CD14-positive monocyte (primary cell): ENCODE measurements at regions not wholly inside any gene's neighbourhood (a gene's known extent, or its start where the extent isn't known, plus 50 kb on each side); places are given as distances from the start of the nearest gene placed in this dataset.

ENCODE experiments used
- DNase-seq, 3 donors: peaks; one replicate each; pipeline ENCODE4 v3.0.0-alpha.2; 2011 to 2022
- H2AFZ ChIP-seq: 2 replicates; pipeline ENCODE4 v1.6.0; 2012; ENCODE audit warnings: mild to moderate bottlenecking, low read depth, low read length, inconsistent platforms; ENCODE audit not compliant: insufficient read depth, poor library complexity, severe bottlenecking
- H3K27ac ChIP-seq, 2 donors: 1 replicate in 1 of 2; 2 replicates in 1 of 2; pipeline ENCODE4 v1.5.1; 2012 to 2013; ENCODE audit warnings: low read length in 2 of 2, control low read depth in 1 of 2, inconsistent platforms in 1 of 2, low read depth in 1 of 2, mild to moderate bottlenecking in 1 of 2
- H3K27me3 ChIP-seq, 2 donors: one replicate each; pipeline versions ENCODE4 v1.6.0 to v1.6.1; 2011 to 2013; ENCODE audit warnings: low read length in 2 of 2; ENCODE audit not compliant: control insufficient read depth in 2 of 2, insufficient read depth in 2 of 2
- H3K36me3 ChIP-seq, 2 donors: replicated peaks in 1 of 2; 1 replicate in 1 of 2; 2 replicates in 1 of 2; pipeline versions ENCODE4 v1.5.1 to v1.6.1; 2012 to 2013; ENCODE audit warnings: low read length in 2 of 2, control low read depth in 1 of 2, inconsistent platforms in 1 of 2, mild to moderate bottlenecking in 1 of 2; ENCODE audit not compliant: insufficient read depth in 2 of 2, control insufficient read depth in 1 of 2
- H3K4me1 ChIP-seq, 2 donors: 1 replicate in 1 of 2; 2 replicates in 1 of 2; pipeline versions ENCODE4 v1.5.1 to v1.6.1; 2012 to 2013; ENCODE audit warnings: low read length in 2 of 2, control low read depth in 1 of 2, inconsistent platforms in 1 of 2, mild to moderate bottlenecking in 1 of 2, moderate library complexity in 1 of 2; ENCODE audit not compliant: insufficient read depth in 2 of 2, control insufficient read depth in 1 of 2
- H3K4me2 ChIP-seq: replicated peaks from 2 replicates; pipeline ENCODE3; 2012; ENCODE audit warnings: low read length, moderate library complexity, mild to moderate bottlenecking; ENCODE audit not compliant: poor library complexity, severe bottlenecking; ENCODE audit errors: extremely low read depth
- H3K4me3 ChIP-seq, 3 experiments: fragments of 200-600 bp in 1 of 3; sonication (generic) in 1 of 3; replicated peaks in 1 of 3; 1 replicate in 2 of 3; 2 replicates in 1 of 3; pipeline ENCODE4 v1.5.1; 2011 to 2013; ENCODE audit warnings: low read length in 3 of 3, mild to moderate bottlenecking in 3 of 3, control low read depth in 2 of 3, low read depth in 2 of 3, inconsistent platforms in 1 of 3, moderate library complexity in 1 of 3
- H3K79me2 ChIP-seq: 2 replicates; pipeline ENCODE4 v1.6.0; 2012; ENCODE audit warnings: mild to moderate bottlenecking, control low read depth, inconsistent platforms, low read length, moderate library complexity; ENCODE audit not compliant: insufficient read depth
- H3K9ac ChIP-seq: 2 replicates; pipeline ENCODE4 v1.6.0; 2017; ENCODE audit warnings: low read length, mild to moderate bottlenecking; ENCODE audit not compliant: insufficient read depth, poor library complexity, severe bottlenecking
- H3K9me3 ChIP-seq, 2 donors: replicated peaks in 1 of 2; 1 replicate in 1 of 2; 2 replicates in 1 of 2; pipeline versions ENCODE4 v1.5.1 to v1.6.1; 2012 to 2013; ENCODE audit warnings: low read length in 2 of 2, control low read depth in 1 of 2; ENCODE audit not compliant: control insufficient read depth in 1 of 2, insufficient read depth in 1 of 2
- H4K20me1 ChIP-seq: 2 replicates; pipeline ENCODE4 v1.6.0; 2012; ENCODE audit warnings: mild to moderate bottlenecking, low read length, control low read depth, moderate library complexity; ENCODE audit not compliant: insufficient read depth
- H3K27ac Mint-ChIP-seq, 7 donors: one replicate each; pipeline ENCODE4 v1.8.0; 2020; ENCODE audit warnings: mild to moderate bottlenecking in 7 of 7, mixed read lengths in 7 of 7, moderate library complexity in 6 of 7, inconsistent platforms in 2 of 7
- H3K27me3 Mint-ChIP-seq, 3 donors: one replicate each; pipeline ENCODE4 v1.8.0; 2021 to 2022; ENCODE audit warnings: low read depth in 3 of 3, mild to moderate bottlenecking in 3 of 3, mixed read lengths in 3 of 3, moderate library complexity in 3 of 3, inconsistent platforms in 1 of 3
- H3K36me3 Mint-ChIP-seq, 2 donors: one replicate each; pipeline ENCODE4 v1.8.0; 2020; ENCODE audit warnings: mixed read lengths in 2 of 2, inconsistent platforms in 1 of 2, mild to moderate bottlenecking in 1 of 2
- H3K4me1 Mint-ChIP-seq: one replicate; pipeline ENCODE4 v1.8.0; 2020; ENCODE audit warnings: mild to moderate bottlenecking, mixed read lengths
- H3K4me3 Mint-ChIP-seq, 2 donors: one replicate each; pipeline ENCODE4 v1.8.0; 2020; ENCODE audit warnings: mild to moderate bottlenecking in 2 of 2, mixed read lengths in 2 of 2, moderate library complexity in 1 of 2
- H3K9me3 Mint-ChIP-seq, 7 donors: one replicate each; pipeline ENCODE4 v1.8.0; 2020 to 2022; ENCODE audit warnings: mixed read lengths in 7 of 7, mild to moderate bottlenecking in 6 of 7, moderate library complexity in 6 of 7, inconsistent platforms in 2 of 7
- CTCF ChIP-seq: fragments of 200-600 bp; IDR thresholded peaks from one replicate; pipeline ENCODE4 v1.8.0; 2022; ENCODE audit warnings: antibody characterized with exemption, mild to moderate bottlenecking
- WGBS: methylation state at CpG from one replicate; pipeline ENCODE4 v1.1.5; 2013; ENCODE audit warnings: missing lambda C conversion rate; ENCODE audit not compliant: insufficient coverage; 5-methylcytosine and 5-hydroxymethylcytosine counted together
- intact Hi-C, 2 donors: fragments of 100-400 bp; cut with micrococcal nuclease; formaldehyde crosslinking; loops; one replicate each; pipeline versions ENCODE4 v1.15.0 to v1.15.1; 2023

- TF ChIP-seq CTCF, result no peak
- intact Hi-C loops, result no loop called here
- no peaks in the 10 kb centered on the region for H3K4me1 Mint-ChIP-seq
- H3K27ac ChIP-seq, result no peak overlapping the region
- peaks cover 12 to 18% of the 10 kb centered on the region in 2 donors for H3K9me3 ChIP-seq
- no peaks in the 10 kb centered on the region for H3K79me2 ChIP-seq
- 100% methylated on average over 3 of the region's 5 CpGs for WGBS
- no peak overlapping the region for H3K9ac ChIP-seq
- DNase-seq, result no peak
- H3K4me3 Mint-ChIP-seq, result no peak overlapping the region
- peaks cover 2 to 10% (median 7%) of the 10 kb centered on the region in 3 donors for H3K27me3 Mint-ChIP-seq
- no peak overlapping the region for H3K4me2 ChIP-seq
- H3K4me1 ChIP-seq, result no peaks in the 10 kb centered on the region
- H4K20me1 ChIP-seq, result no peaks in the 10 kb centered on the region
- H3K27ac Mint-ChIP-seq, result no peak overlapping the region
- H3K4me3 ChIP-seq, result no peak overlapping the region
- peaks cover 5 to 29% (median 15%) of the 10 kb centered on the region in 7 donors for H3K9me3 Mint-ChIP-seq
- no peak overlapping the region for H2AFZ ChIP-seq
- no peaks in the 10 kb centered on the region for H3K27me3 ChIP-seq
- no peaks in the 10 kb centered on the region for H3K36me3 ChIP-seq
- H3K36me3 Mint-ChIP-seq, result no peaks in the 10 kb centered on the region
These were observed 112.8 kb downstream of the FAM43A start for GRCh38 chr3:194798486-194798885.

GRCh38 chr3:194800002-194800401 is 114.3 kb downstream of the FAM43A start:
- no peak overlapping the region for H3K27ac Mint-ChIP-seq
- no peaks in the 10 kb centered on the region for H3K4me1 Mint-ChIP-seq
- TF ChIP-seq CTCF, result no peak
- Histone ChIP-seq H3K9me3 (peaks cover 12 to 13% of the 10 kb centered on the region in 2 donors), H3K79me2 (no peaks in the 10 kb centered on the region), H3K9ac (no peak overlapping the region), H3K4me3 (no peak overlapping the region), H3K27me3 (no peaks in the 10 kb centered on the region), H3K36me3 (no peaks in the 10 kb centered on the region), H3K4me1 (no peaks in the 10 kb centered on the region), H3K4me2 (no peak overlapping the region), H4K20me1 (no peaks in the 10 kb centered on the region), H3K27ac (no peak overlapping the region), H2AFZ (no peak overlapping the region)
- DNase-seq, result no peak
- H3K27me3 Mint-ChIP-seq, result peaks cover 2 to 11% (median 10%) of the 10 kb centered on the region in 3 donors
- peaks cover 5 to 19% (median 14%) of the 10 kb centered on the region in 7 donors for H3K9me3 Mint-ChIP-seq
- 96% methylated on average over 7 of the region's 10 CpGs for WGBS
- intact Hi-C loops, result no loop called here
- H3K36me3 Mint-ChIP-seq, result no peaks in the 10 kb centered on the region
- no peak overlapping the region for H3K4me3 Mint-ChIP-seq
